WTC11 (cell line): ENCODE measurements at regions not wholly inside any gene's neighbourhood (a gene's known extent, or its start where the extent isn't known, plus 50 kb on each side); places are given as distances from the start of the nearest gene placed in this dataset.

Experiments
- CREB1 ChIP-seq: sonication (generic); formaldehyde crosslinking; IDR thresholded peaks from 2 replicates; pipeline ENCODE4 v1.8.0; 2023; ENCODE audit warnings: mild to moderate bottlenecking, missing genetic modification reagents
- ETV6 ChIP-seq: sonication (generic); formaldehyde crosslinking; IDR thresholded peaks from 2 replicates; pipeline ENCODE4 v1.8.1; 2022; ENCODE audit warnings: mild to moderate bottlenecking, missing genetic modification reagents
- FOXJ3 ChIP-seq: sonication (generic); formaldehyde crosslinking; IDR thresholded peaks from 2 replicates; pipeline ENCODE4 v1.9.0; 2021; ENCODE audit warnings: missing genetic modification reagents, mild to moderate bottlenecking, borderline replicate concordance
- JUN ChIP-seq: sonication (generic); formaldehyde crosslinking; IDR thresholded peaks from 2 replicates; pipeline ENCODE4 v1.8.0; 2023; ENCODE audit warnings: mild to moderate bottlenecking, missing genetic modification reagents
- NFE2L1 ChIP-seq: sonication (generic); formaldehyde crosslinking; IDR thresholded peaks from 2 replicates; pipeline ENCODE4 v1.8.1; 2023; ENCODE audit warnings: missing genetic modification reagents
- NFYB ChIP-seq: sonication (generic); formaldehyde crosslinking; conservative IDR thresholded peaks from 2 replicates; pipeline ENCODE4 v1.8.0; 2022; ENCODE audit warnings: low read depth, missing genetic modification reagents
- SP1 ChIP-seq: sonication (generic); formaldehyde crosslinking; conservative IDR thresholded peaks from 2 replicates; pipeline ENCODE4 v1.8.1; 2022; ENCODE audit warnings: missing genetic modification reagents
- ZNF219 ChIP-seq: sonication (generic); formaldehyde crosslinking; IDR thresholded peaks from 2 replicates; pipeline ENCODE4 v1.8.0; 2023; ENCODE audit warnings: missing genetic modification reagents, mild to moderate bottlenecking, borderline replicate concordance
- ZNF416 ChIP-seq: fragments of 250-450 bp; sonication (Bioruptor Pico); IDR thresholded peaks from 2 replicates; pipeline ENCODE4 v1.9.0; 2021; ENCODE audit warnings: mild to moderate bottlenecking, inconsistent platforms
- TF ChIP-seq, protein P1 (sequence below): fragments of 200-600 bp; IDR thresholded peaks from 2 replicates; pipeline ENCODE4 v1.8.0; 2022; ENCODE audit warnings: antibody characterized with exemption
- TF ChIP-seq, protein P2 (sequence below): fragments of 250-450 bp; sonication (Bioruptor Pico); IDR thresholded peaks from 2 replicates; pipeline ENCODE4 v1.9.0; 2021; ENCODE audit warnings: mild to moderate bottlenecking
- TF ChIP-seq, protein P3 (sequence below): fragments of 250-450 bp; sonication (Bioruptor Pico); IDR thresholded peaks from 2 replicates; pipeline ENCODE4 v1.9.0; 2021; ENCODE audit warnings: mild to moderate bottlenecking
- TF ChIP-seq, protein P4 (sequence below): sonication (generic); formaldehyde crosslinking; IDR thresholded peaks from 2 replicates; pipeline ENCODE4 v1.8.0; 2022; ENCODE audit warnings: mild to moderate bottlenecking, missing genetic modification reagents
- TF ChIP-seq, protein P5 (sequence below): sonication (generic); formaldehyde crosslinking; IDR thresholded peaks from 2 replicates; pipeline ENCODE4 v1.8.1; 2022; ENCODE audit warnings: low read depth, missing genetic modification reagents, borderline replicate concordance

DNA sequence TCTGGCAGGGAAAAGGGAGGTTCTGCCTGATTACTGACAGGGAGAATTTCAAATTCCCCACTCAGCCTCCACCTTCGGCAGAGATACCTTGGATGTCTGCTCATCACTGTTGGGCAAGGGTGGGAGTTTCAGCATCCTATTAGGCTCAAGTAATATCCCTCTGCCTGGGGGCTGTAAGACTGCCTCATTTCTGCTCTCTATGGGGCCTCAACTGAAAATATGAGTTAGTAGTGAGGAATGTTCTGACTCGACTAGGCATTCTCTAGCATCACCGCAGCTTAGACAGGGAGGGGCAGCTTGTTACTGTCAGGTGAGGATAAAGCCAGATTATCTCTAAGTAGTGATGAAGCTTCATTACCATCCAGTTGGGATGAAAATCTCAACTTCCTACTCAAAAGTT, 87.7 kb upstream of the LRP1B start:
- TF ChIP-seq JUN (CRISPR knock-in tag): no peak
- TF ChIP-seq ZNF416 (CRISPR knock-in tag): no peak
- TF ChIP-seq, protein P1, sequence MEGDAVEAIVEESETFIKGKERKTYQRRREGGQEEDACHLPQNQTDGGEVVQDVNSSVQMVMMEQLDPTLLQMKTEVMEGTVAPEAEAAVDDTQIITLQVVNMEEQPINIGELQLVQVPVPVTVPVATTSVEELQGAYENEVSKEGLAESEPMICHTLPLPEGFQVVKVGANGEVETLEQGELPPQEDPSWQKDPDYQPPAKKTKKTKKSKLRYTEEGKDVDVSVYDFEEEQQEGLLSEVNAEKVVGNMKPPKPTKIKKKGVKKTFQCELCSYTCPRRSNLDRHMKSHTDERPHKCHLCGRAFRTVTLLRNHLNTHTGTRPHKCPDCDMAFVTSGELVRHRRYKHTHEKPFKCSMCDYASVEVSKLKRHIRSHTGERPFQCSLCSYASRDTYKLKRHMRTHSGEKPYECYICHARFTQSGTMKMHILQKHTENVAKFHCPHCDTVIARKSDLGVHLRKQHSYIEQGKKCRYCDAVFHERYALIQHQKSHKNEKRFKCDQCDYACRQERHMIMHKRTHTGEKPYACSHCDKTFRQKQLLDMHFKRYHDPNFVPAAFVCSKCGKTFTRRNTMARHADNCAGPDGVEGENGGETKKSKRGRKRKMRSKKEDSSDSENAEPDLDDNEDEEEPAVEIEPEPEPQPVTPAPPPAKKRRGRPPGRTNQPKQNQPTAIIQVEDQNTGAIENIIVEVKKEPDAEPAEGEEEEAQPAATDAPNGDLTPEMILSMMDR: no peak
- TF ChIP-seq, protein P2, sequence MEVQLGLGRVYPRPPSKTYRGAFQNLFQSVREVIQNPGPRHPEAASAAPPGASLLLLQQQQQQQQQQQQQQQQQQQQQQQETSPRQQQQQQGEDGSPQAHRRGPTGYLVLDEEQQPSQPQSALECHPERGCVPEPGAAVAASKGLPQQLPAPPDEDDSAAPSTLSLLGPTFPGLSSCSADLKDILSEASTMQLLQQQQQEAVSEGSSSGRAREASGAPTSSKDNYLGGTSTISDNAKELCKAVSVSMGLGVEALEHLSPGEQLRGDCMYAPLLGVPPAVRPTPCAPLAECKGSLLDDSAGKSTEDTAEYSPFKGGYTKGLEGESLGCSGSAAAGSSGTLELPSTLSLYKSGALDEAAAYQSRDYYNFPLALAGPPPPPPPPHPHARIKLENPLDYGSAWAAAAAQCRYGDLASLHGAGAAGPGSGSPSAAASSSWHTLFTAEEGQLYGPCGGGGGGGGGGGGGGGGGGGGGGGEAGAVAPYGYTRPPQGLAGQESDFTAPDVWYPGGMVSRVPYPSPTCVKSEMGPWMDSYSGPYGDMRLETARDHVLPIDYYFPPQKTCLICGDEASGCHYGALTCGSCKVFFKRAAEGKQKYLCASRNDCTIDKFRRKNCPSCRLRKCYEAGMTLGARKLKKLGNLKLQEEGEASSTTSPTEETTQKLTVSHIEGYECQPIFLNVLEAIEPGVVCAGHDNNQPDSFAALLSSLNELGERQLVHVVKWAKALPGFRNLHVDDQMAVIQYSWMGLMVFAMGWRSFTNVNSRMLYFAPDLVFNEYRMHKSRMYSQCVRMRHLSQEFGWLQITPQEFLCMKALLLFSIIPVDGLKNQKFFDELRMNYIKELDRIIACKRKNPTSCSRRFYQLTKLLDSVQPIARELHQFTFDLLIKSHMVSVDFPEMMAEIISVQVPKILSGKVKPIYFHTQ (CRISPR knock-in tag): no peak
- no peak for TF ChIP-seq CREB1 (CRISPR knock-in tag)
- no peak for TF ChIP-seq NFE2L1 (CRISPR knock-in tag)
- no peak for TF ChIP-seq SP1 (CRISPR knock-in tag)
- TF ChIP-seq FOXJ3: no peak
- TF ChIP-seq, protein P3, sequence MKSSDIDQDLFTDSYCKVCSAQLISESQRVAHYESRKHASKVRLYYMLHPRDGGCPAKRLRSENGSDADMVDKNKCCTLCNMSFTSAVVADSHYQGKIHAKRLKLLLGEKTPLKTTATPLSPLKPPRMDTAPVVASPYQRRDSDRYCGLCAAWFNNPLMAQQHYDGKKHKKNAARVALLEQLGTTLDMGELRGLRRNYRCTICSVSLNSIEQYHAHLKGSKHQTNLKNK: no peak
- no peak for TF ChIP-seq ZNF219 (CRISPR knock-in tag)
- TF ChIP-seq, protein P4, sequence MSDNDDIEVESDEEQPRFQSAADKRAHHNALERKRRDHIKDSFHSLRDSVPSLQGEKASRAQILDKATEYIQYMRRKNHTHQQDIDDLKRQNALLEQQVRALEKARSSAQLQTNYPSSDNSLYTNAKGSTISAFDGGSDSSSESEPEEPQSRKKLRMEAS (CRISPR knock-in tag): no peak
- TF ChIP-seq NFYB (CRISPR knock-in tag): no peak
- TF ChIP-seq ETV6 (CRISPR knock-in tag): no peak
- TF ChIP-seq, protein P5, sequence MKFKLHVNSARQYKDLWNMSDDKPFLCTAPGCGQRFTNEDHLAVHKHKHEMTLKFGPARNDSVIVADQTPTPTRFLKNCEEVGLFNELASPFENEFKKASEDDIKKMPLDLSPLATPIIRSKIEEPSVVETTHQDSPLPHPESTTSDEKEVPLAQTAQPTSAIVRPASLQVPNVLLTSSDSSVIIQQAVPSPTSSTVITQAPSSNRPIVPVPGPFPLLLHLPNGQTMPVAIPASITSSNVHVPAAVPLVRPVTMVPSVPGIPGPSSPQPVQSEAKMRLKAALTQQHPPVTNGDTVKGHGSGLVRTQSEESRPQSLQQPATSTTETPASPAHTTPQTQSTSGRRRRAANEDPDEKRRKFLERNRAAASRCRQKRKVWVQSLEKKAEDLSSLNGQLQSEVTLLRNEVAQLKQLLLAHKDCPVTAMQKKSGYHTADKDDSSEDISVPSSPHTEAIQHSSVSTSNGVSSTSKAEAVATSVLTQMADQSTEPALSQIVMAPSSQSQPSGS (CRISPR knock-in tag): no peak
